Muscle layer of colon (tissue), 2 donors: ENCODE measurements at regions not wholly inside any gene's neighbourhood (a gene's known extent, or its start where the extent isn't known, plus 50 kb on each side); places are given as distances from the start of the nearest gene placed in this dataset.

Experiments
- H3K27ac ChIP-seq: one replicate; pipeline ENCODE4 v1.7.0; 2013; ENCODE audit warnings: low read depth, mild to moderate bottlenecking, low read length, moderate library complexity
- H3K27me3 ChIP-seq, 2 donors: one replicate each; pipeline ENCODE4 v1.7.0; 2013; ENCODE audit warnings: low read length in 2 of 2, mild to moderate bottlenecking in 2 of 2; ENCODE audit not compliant: insufficient read depth in 2 of 2, control insufficient read depth in 1 of 2
- H3K36me3 ChIP-seq: one replicate; pipeline ENCODE4 v1.7.0; 2013; ENCODE audit warnings: mild to moderate bottlenecking, low read length; ENCODE audit not compliant: insufficient read depth
- H3K4me1 ChIP-seq: one replicate; pipeline ENCODE4 v1.7.0; 2013; ENCODE audit warnings: mild to moderate bottlenecking, low read length; ENCODE audit not compliant: insufficient read depth
- H3K4me3 ChIP-seq, 2 donors: one replicate each; pipeline ENCODE4 v1.7.0; 2013; ENCODE audit warnings: low read length in 2 of 2, low read depth in 1 of 2, mild to moderate bottlenecking in 1 of 2, moderate library complexity in 1 of 2
- H3K9ac ChIP-seq: one replicate; pipeline ENCODE4 v1.7.0; 2013; ENCODE audit warnings: low read length
- H3K9me3 ChIP-seq: one replicate; pipeline ENCODE4 v1.7.0; 2013; ENCODE audit warnings: mild to moderate bottlenecking, low read length
- donor health status: abdominal sarcoma.
- donor health status: Adenocarcinoma of cecum.

DNA sequence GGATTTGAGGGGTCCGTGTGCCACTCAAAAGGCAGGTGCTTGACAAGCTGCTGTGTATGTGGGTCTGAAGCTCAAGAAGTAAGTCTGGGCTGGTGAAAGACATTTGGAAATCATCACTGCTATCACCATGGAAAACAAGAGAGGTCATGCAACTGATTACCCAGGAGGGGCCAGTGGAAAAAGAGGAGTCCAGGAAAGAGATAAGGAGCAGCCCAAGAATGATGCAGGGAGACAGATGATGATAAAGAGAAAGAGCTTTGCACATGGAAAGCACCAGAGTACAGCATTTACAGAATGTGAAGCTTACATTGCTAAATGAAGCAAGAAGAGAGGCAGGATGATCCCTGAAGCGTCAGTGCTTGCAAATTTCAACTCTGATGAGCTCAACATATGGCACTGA lies 203.2 kb downstream of the SETD4 start:
- H3K9ac ChIP-seq, result no peak overlapping the region

GRCh38 chr21:35855484-35855883 lies 204.8 kb downstream of the SETD4 start:
- peaks cover 11% of the 10 kb centered on the region for H3K4me1 ChIP-seq
- H3K4me3 ChIP-seq, result no peak overlapping the region
- no peaks in the 10 kb centered on the region for H3K36me3 ChIP-seq
- H3K9me3 ChIP-seq, result no peaks in the 10 kb centered on the region
- H3K27me3 ChIP-seq, result no peaks in the 10 kb centered on the region
- H3K27ac ChIP-seq, result no peak overlapping the region
- H3K9ac ChIP-seq, result no peak overlapping the region

More for the DNA sequence above, 203.2 kb downstream of the SETD4 start:
- H3K9me3 ChIP-seq, result no peaks in the 10 kb centered on the region
- H3K4me1 ChIP-seq, result peaks cover 7% of the 10 kb centered on the region
- no peaks in the 10 kb centered on the region for H3K36me3 ChIP-seq
- no peak overlapping the region for H3K27ac ChIP-seq
- no peaks in the 10 kb centered on the region for H3K27me3 ChIP-seq
- no peak overlapping the region for H3K4me3 ChIP-seq

DNA sequence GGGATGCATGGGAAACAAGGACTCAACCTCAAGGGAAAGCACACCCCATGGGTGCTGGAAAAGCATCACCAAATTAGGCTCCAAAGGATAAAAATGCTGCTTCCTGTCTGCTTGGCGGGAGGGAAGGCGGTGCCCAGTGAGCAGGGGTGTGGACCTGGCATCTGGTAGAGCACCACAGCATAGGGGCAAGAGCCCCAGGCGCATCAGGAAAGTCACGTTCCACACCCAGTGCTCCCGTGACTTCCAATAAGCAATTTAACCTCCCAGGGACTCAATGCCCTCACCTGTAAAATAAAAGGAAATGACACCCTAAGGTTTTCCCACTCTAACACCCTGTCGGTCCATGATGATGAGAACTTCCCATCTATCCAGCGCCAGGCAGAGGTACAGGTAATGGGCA lies 206.0 kb downstream of the SETD4 start:
- Histone ChIP-seq H3K36me3 (no peaks in the 10 kb centered on the region), H3K27me3 (no peaks in the 10 kb centered on the region), H3K9ac (no peak overlapping the region), H3K9me3 (no peaks in the 10 kb centered on the region), H3K4me3 (no peak overlapping the region), H3K27ac (no peak overlapping the region), H3K4me1 (peaks cover 11% of the 10 kb centered on the region)

- H3K4me3 ChIP-seq, result no peak overlapping the region
- H3K9me3 ChIP-seq, result no peaks in the 10 kb centered on the region
- no peak overlapping the region for H3K27ac ChIP-seq
- peaks cover 11% of the 10 kb centered on the region for H3K4me1 ChIP-seq
- H3K9ac ChIP-seq, result no peak overlapping the region
- H3K27me3 ChIP-seq, result no peaks in the 10 kb centered on the region
- H3K36me3 ChIP-seq, result no peaks in the 10 kb centered on the region
Observed at GRCh38 chr21:35853321-35854239, 206.7 kb downstream of the SETD4 start.

- Histone ChIP-seq H3K27me3 (no peaks in the 10 kb centered on the region), H3K4me3 (no peak overlapping the region), H3K4me1 (peaks cover 11% of the 10 kb centered on the region), H3K27ac (no peak overlapping the region), H3K9ac (no peak overlapping the region), H3K9me3 (no peaks in the 10 kb centered on the region), H3K36me3 (no peaks in the 10 kb centered on the region)
Observed at GRCh38 chr21:35852820-35853219, 207.5 kb downstream of the SETD4 start.

- Histone ChIP-seq H3K4me1 (peaks cover 11% of the 10 kb centered on the region), H3K27ac (no peak overlapping the region), H3K4me3 (no peak overlapping the region)
Observed at GRCh38 chr21:35850542-35851103, 209.7 kb downstream of the SETD4 start.

DNA sequence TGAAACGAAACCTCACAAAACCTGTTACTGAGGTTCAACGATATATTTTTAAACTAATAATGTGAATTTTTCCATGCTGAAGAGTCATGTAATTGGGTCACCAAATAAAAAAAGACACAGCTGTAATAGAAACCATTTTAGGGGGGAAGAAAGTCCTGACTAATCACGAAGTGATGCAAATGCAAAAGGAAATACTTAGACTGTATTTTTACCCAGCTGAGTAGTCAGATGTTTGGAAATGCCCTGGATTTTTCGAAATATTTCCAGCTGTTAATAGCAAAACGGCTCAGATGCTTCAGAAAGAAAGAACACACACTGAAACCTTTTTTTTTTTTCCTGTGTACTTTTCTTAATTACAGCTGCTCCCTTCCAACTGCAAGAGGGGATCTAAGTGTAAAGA lies 210.3 kb downstream of the SETD4 start:
- Histone ChIP-seq H3K4me3 (no peak overlapping the region), H3K9ac (no peak overlapping the region), H3K36me3 (no peaks in the 10 kb centered on the region), H3K27me3 (no peaks in the 10 kb centered on the region), H3K9me3 (no peaks in the 10 kb centered on the region), H3K27ac (no peak overlapping the region), H3K4me1 (peaks cover 11% of the 10 kb centered on the region)

More at GRCh38 chr21:35850542-35851103, 209.7 kb downstream of the SETD4 start:
- H3K27me3 ChIP-seq, result no peaks in the 10 kb centered on the region
- no peaks in the 10 kb centered on the region for H3K36me3 ChIP-seq
- no peaks in the 10 kb centered on the region for H3K9me3 ChIP-seq
- no peak overlapping the region for H3K9ac ChIP-seq

GRCh38 chr21:35849144-35849543 lies 211.2 kb downstream of the SETD4 start:
- Histone ChIP-seq H3K27me3 (no peaks in the 10 kb centered on the region), H3K9me3 (no peaks in the 10 kb centered on the region), H3K4me1 (peaks cover 8% of the 10 kb centered on the region), H3K9ac (no peak overlapping the region), H3K27ac (no peak overlapping the region), H3K36me3 (no peaks in the 10 kb centered on the region), H3K4me3 (no peak overlapping the region)

GRCh38 chr21:35843911-35844667 lies 216.2 kb downstream of the SETD4 start:
- no peaks in the 10 kb centered on the region for H3K4me1 ChIP-seq
- no peak overlapping the region for H3K4me3 ChIP-seq
- H3K36me3 ChIP-seq, result no peaks in the 10 kb centered on the region
- H3K9ac ChIP-seq, result no peak overlapping the region
- H3K27ac ChIP-seq, result no peak overlapping the region
- no peaks in the 10 kb centered on the region for H3K9me3 ChIP-seq
- no peaks in the 10 kb centered on the region for H3K27me3 ChIP-seq

DNA sequence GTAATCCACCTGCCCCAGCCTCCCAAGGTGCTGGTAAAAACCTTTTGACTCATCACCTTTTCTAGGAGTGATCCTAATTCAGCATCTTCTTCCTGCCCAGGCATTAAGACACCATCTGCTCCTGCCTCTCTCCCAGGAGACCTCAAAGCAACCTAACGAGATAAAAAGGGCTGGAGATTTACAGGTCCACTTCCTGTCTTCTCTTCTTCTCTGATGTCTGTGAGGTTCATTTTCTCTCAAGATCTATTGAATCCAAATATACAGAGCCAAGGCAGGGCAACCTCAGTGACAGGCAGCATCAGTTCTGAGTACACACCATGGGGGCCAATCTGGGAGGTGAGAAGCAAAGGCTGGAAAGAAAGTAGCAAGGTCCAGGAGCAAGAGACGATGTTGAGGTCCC lies 219.4 kb downstream of the SETD4 start:
- Histone ChIP-seq H3K4me3 (no peak overlapping the region), H3K36me3 (no peaks in the 10 kb centered on the region), H3K9me3 (no peaks in the 10 kb centered on the region), H3K27me3 (no peaks in the 10 kb centered on the region), H3K27ac (no peak overlapping the region), H3K9ac (no peak overlapping the region), H3K4me1 (no peaks in the 10 kb centered on the region)

DNA sequence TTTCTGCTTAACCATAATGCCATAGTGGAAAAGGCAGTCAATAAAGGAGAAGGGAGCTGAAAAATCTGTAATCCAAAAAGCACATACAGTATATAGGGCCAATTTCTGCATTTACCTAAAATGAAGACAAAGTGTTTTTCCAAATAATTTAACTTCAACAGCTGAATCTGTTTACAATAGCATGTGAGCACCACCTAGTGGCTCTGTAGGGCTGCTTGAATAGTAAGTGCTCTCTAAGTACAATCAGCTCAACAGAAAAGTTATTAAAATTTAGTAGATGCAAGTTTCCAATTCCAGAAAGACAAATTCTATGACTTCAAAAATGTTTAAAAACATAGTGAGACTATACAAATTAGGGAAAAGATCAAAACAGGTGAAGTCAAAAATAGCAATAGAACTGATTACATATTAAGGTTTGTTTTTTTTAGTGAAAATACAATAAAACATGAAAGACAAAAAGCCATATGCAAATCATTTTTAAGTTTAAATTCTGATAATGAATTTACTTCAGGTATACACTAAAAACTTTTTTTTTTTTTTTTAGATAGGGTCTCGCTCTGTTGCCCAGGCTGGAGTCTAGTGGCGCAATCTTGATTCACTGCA lies 220.0 kb downstream of the SETD4 start:
- H3K9ac ChIP-seq, result no peak overlapping the region
- no peak overlapping the region for H3K27ac ChIP-seq
- no peaks in the 10 kb centered on the region for H3K27me3 ChIP-seq
- no peak overlapping the region for H3K4me3 ChIP-seq
- H3K9me3 ChIP-seq, result no peaks in the 10 kb centered on the region
- H3K4me1 ChIP-seq, result no peaks in the 10 kb centered on the region
- no peaks in the 10 kb centered on the region for H3K36me3 ChIP-seq
